ENCODE measurements at regions not wholly inside any gene's neighbourhood (a gene's known extent, or its start where the extent isn't known, plus 50 kb on each side); places are given as distances from the start of the nearest gene placed in this dataset.

DNA sequence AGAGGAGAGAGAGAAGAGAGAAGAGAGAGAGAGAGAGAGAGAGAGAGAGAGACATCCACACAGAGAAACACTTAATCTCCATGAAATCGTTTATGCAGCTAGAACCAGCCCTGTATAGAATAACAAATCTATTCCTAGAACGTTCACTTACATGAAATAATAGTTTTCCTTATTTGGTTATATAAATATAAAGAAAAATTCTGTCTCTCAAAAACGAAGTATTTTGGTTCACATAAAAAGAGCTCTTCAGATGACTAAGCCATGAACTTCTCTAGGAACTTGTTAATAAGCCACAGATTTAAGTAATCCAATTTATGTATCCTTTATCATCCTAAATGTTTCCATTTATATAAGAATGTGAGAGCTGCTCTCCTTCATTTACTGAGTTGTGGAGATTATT lies 1315.1 kb upstream of the PCDH7 start:
- DNase-seq: no peak

DNA sequence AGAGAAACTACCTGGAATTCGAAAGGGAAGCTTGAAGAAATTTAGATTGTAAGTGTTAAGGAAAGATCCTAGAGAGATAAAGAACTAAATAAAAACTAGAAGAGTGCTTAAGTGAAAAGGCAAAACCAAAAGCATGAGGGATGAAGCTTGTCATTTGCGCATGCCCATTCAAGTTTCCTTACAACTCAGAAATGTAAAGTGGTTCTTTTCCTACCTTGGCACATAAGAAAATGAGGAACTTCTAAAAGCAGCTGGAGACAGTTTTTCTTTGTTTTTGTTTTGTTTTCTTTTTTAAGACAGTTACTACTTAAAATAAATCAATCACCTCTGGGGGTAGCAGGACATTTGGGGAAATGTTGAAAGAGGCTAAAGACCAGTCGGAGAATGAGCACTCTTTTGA lies 1304.4 kb upstream of the PCDH7 start:
- DNase-seq: no peak

DNA sequence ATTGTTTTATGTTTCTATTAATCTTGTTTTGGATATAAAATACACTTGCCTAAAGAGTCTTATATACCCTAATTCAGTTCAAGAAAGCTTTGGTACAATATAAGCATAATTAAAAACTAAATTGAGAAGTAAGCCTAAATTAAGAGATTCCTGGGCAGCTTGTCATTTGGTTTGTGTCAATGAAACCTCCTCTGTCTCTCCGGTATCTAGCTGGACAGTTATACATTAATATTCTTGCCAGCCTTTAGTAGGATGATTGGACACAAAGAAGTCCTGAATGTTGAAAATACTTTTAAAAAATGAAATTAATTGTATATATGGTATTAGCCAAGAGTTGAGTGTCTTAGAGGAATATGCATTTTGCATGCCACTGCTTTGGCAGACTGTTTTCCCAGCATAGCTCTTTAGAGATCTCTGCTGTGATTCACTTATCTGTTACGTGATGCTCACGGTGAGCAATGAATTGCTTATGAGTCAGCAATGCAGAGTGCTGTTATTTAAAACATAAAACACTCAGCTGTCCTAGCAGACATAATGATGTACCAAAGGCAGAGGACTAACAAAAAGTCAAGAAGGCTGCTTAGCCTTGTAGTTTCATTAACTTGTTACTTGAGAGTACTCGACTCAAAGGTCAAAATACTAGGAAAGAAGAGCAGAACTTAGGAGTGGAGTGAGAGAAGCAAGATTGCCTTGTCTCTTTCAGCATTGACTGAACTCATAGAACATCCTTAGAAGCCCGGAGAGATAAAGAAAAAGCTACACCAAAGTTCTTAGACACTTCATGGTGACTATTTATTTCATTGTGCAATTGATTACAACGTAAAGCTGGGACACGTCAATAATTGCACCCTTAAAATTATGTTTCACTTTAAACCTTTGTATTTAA lies 1296.1 kb upstream of the PCDH7 start:
- DNase-seq: no peak

DNA sequence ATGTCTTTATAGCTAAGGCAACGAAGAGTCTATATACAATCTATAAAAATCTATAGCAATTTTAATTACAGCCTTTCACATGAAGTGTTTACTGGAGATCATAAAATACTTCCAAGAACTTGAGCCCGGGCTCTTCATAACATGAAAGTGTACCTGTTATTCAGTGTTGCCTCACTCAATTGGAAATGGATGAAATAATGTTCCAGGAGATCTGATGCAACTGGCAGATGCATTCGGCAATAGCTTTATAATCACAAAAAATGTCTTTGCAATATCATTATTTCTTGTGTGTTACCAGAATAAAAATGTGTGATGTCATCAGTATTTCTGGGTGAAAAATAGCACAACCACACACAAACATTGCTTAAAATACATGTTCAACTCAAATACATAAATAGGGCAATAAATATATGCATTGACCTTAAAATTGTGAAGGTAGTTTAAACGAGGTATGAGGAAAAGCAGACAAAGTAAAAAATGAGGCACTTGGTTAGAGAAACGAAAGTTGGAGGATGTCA lies 1266.8 kb upstream of the PCDH7 start:
- DNase-seq: no peak

DNA sequence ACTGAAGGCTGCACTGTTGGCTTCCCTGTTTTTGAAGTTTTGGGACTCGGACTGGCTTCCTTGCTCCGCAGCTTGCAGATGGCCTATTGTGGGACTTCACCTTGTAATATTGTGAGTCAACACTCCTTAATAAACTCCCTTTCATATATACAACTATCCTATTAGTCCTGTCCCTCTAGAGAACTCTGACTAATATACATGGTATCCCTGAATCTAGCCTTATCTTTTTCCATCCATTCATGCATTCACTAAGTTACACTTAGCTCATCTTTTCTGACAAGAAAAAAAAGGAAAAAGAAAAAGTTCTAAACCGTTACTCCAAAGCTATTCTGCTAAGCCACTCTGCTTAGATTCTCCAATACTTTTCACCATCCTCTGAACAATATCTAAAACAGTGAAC lies 1260.2 kb upstream of the PCDH7 start:
- DNase-seq: no peak

DNA sequence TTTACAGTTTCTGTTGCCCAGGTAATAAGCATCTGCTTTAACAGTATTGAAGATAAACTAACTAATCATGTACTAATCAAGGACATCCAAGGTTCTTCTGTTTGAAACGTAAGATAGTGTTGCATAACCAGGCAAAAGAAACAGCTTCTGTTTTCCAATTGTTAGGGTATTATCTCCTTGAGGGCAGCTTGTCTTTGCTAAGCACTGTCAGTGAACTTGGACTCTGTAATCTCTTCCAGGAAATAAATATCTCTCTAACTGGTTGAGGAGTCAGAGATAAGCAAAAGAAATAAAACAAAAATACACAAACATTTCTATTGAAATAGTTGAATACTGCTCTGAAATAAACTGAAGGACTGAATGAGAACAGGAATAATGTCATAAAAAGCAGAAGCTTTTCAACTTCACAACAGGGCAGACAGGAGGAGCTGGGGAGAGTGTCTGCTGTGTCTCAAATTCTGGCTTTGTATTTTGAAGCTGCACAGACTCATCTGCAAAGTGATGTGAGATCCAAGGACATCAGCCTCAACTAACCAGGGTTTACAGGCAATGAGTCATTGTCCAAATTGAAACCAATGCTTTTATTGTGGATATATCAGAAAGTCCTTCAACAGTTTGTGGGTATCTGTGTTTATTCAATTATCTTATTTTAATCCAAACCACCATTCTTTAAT lies 1253.0 kb upstream of the PCDH7 start:
- DNase-seq: no peak
